Uterus (tissue), 3 donors: ENCODE measurements at regions not wholly inside any gene's neighbourhood (a gene's known extent, or its start where the extent isn't known, plus 50 kb on each side); places are given as distances from the start of the nearest gene placed in this dataset.

ENCODE experiments used
- DNase-seq, 2 donors: peaks; one replicate each; pipeline ENCODE4 v3.0.0-alpha.2; 2019 to 2020
- H3K27ac ChIP-seq, 2 donors: fragments of 200-600 bp; sonication (generic); 1 replicate in 1 of 2; 2 replicates in 1 of 2; pipeline ENCODE4 v1.5.1; 2016 to 2018
- H3K27me3 ChIP-seq, 2 donors: fragments of 200-600 bp; sonication (generic); one replicate each; pipeline ENCODE4 v1.5.1; 2018 to 2019; ENCODE audit warnings: control low read depth in 1 of 2
- H3K36me3 ChIP-seq, 2 donors: fragments of 200-600 bp; sonication (generic); one replicate each; pipeline ENCODE4 v1.5.1; 2019; ENCODE audit warnings: control low read depth in 1 of 2
- H3K4me1 ChIP-seq, 2 donors: fragments of 200-600 bp; sonication (generic); one replicate each; pipeline ENCODE4 v1.5.1; 2018 to 2019; ENCODE audit warnings: control low read depth in 1 of 2
- H3K4me3 ChIP-seq, 2 donors: fragments of 200-600 bp; sonication (generic); 1 replicate in 1 of 2; 2 replicates in 1 of 2; pipeline ENCODE4 v1.5.1; 2018 to 2019; ENCODE audit warnings: mild to moderate bottlenecking in 1 of 2
- H3K9me3 ChIP-seq, 2 donors: fragments of 200-600 bp; sonication (generic); one replicate each; pipeline ENCODE4 v1.5.1; 2019; ENCODE audit warnings: control low read depth in 1 of 2
- CTCF ChIP-seq, 4 experiments: fragments of 200-600 bp in 2 of 4; fragments of 450-650 bp in 2 of 4; sonication (generic) in 2 of 4; IDR thresholded peaks; one replicate each; pipeline ENCODE4 v1.5.1; 2016 to 2019; ENCODE audit warnings: antibody characterized with exemption in 4 of 4, mild to moderate bottlenecking in 2 of 4, moderate library complexity in 1 of 4
- POLR2A ChIP-seq, 2 donors: fragments of 450-650 bp; IDR thresholded peaks; one replicate each; pipeline ENCODE4 v1.6.1; 2016; ENCODE audit warnings: antibody characterized with exemption in 2 of 2, mild to moderate bottlenecking in 1 of 2, moderate library complexity in 1 of 2
- intact Hi-C: fragments of 100-400 bp; cut with DNase I; formaldehyde crosslinking; loops from one replicate; pipeline ENCODE4 v1.15.1; 2023; ENCODE audit warnings: low total_unique reads
- donor health status: DM: yes; HTN: yes; CAD: no.

DNA sequence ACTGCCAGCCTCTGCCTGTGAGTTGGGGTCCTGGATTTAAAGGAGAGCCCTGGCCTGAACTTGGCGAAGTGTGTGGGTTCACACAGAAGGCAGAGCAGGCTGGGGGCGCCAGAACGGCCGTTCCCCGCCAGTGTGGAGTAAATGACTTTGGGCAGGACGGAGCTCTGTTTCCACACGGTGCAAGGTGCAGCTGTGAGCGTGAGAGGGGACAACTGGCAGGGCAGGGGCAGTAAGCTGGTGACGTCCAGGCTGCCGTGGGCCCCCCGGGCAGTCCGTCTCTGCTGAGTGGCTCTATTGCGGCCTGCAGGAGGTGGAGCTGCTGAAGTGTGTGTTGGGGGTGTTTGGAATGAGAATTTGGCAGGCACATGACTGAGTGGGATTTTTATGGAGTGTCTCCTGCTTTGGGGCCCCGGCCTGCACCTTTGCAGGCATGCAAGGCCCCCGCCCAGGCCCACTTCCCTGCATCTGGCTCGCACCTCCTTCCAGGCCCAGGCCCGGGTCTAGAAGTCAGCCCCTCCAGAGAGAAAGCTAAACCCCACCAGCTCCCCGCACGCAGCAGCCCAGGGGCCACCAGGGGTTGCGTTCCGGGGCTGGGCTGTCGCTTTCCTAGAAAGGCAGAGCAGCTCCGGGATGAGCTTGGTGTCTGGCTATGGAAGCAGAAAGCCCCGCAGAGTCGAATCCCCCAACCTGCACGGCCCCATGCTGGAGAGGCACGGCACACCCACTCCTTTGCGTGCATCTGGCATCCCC lies 62.2 kb upstream of the GRPEL1 start:
- Histone ChIP-seq H3K4me3 (no peak overlapping the region), H3K27me3 (no peaks in the 10 kb centered on the region), H3K27ac (no peak overlapping the region), H3K9me3 (no peaks in the 10 kb centered on the region), H3K36me3 (no peaks in the 10 kb centered on the region), H3K4me1 (peaks cover 0 to 8% of the 10 kb centered on the region in 2 donors)
- no peak for DNase-seq
- intact Hi-C loops: no loop called here
- TF ChIP-seq CTCF (IDR thresholded peaks at IDR 0.05): no peak
- TF ChIP-seq POLR2A (IDR thresholded peaks at IDR 0.05): no peak

GRCh38 chr4:7128644-7129043 lies 60.8 kb upstream of the GRPEL1 start:
- Histone ChIP-seq H3K36me3 (no peaks in the 10 kb centered on the region), H3K4me3 (no peak overlapping the region), H3K27me3 (no peaks in the 10 kb centered on the region), H3K9me3 (no peaks in the 10 kb centered on the region), H3K27ac (no peak overlapping the region), H3K4me1 (peaks cover 0 to 6% of the 10 kb centered on the region in 2 donors)
- TF ChIP-seq POLR2A (IDR thresholded peaks at IDR 0.05) (no peak), CTCF (IDR thresholded peaks at IDR 0.05) (no peak)
- intact Hi-C loops: no loop called here
- no peak for DNase-seq

- H3K9me3 ChIP-seq: no peaks in the 10 kb centered on the region
- no peak for TF ChIP-seq POLR2A (IDR thresholded peaks at IDR 0.05)
- TF ChIP-seq CTCF (IDR thresholded peaks at IDR 0.05): no peak
- intact Hi-C loops: no loop called here
- H3K4me1 ChIP-seq: peaks cover 0 to 6% of the 10 kb centered on the region in 2 donors
- no peak overlapping the region for H3K4me3 ChIP-seq
- H3K27me3 ChIP-seq: no peaks in the 10 kb centered on the region
- H3K36me3 ChIP-seq: no peaks in the 10 kb centered on the region
- DNase-seq: no peak
- no peak overlapping the region for H3K27ac ChIP-seq
Observed at GRCh38 chr4:7128234-7128633, 60.4 kb upstream of the GRPEL1 start.

- intact Hi-C loops: no loop called here
- peak in 1 of 2 donors; percentile 40 for DNase-seq
- Histone ChIP-seq H3K4me1 (peaks cover 0 to 6% of the 10 kb centered on the region in 2 donors), H3K27ac (peak overlapping the region in 1 of 2 donors; percentile 31), H3K27me3 (no peaks in the 10 kb centered on the region), H3K4me3 (no peak overlapping the region), H3K36me3 (no peaks in the 10 kb centered on the region), H3K9me3 (no peaks in the 10 kb centered on the region)
- TF ChIP-seq POLR2A (IDR thresholded peaks at IDR 0.05) (no peak), CTCF (IDR thresholded peaks at IDR 0.05) (no peak)
Observed at GRCh38 chr4:7127576-7127975, 59.7 kb upstream of the GRPEL1 start.

DNA sequence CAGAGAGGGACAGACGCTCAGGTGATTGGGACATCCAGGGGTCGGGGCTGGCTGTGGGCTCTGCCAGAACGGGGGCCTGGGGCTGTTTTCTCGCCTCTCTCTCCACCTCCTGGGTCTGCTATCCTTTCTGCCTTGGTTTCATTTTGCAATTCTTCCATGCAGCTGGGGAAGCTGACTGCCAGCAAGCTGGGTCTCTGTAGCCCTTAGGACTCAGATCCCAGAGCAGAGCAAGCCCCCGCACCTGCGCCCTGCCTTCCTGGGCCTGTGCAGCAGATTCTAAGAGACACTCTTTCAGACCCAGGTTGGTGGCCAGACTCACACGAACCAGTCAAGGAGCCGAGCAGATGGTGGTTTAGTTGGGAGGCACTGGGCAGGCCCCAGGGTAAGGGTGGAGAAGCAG lies 59.1 kb upstream of the GRPEL1 start:
- TF ChIP-seq CTCF (IDR thresholded peaks at IDR 0.05) (no peak), POLR2A (IDR thresholded peaks at IDR 0.05) (no peak)
- intact Hi-C loops: no loop called here
- H3K27me3 ChIP-seq: no peaks in the 10 kb centered on the region
- H3K4me1 ChIP-seq: peaks cover 0 to 6% of the 10 kb centered on the region in 2 donors
- no peaks in the 10 kb centered on the region for H3K36me3 ChIP-seq
- no peaks in the 10 kb centered on the region for H3K9me3 ChIP-seq
- peak overlapping the region in 1 of 2 donors; percentile 31 for H3K27ac ChIP-seq
- H3K4me3 ChIP-seq: no peak overlapping the region
- DNase-seq: no peak
